Right lobe of liver (tissue), 4 donors: ENCODE measurements at regions not wholly inside any gene's neighbourhood (a gene's known extent, or its start where the extent isn't known, plus 50 kb on each side); places are given as distances from the start of the nearest gene placed in this dataset.

Experiments
- CTCF ChIP-seq, 4 donors: fragments of 200-600 bp in 3 of 4; fragments of 450-650 bp in 1 of 4; IDR thresholded peaks; one replicate each; pipeline versions ENCODE4 v1.5.1 to v1.8.0; 2016 to 2022; ENCODE audit warnings: antibody characterized with exemption in 4 of 4, mild to moderate bottlenecking in 2 of 4
- POLR2A ChIP-seq: fragments of 450-650 bp; IDR thresholded peaks from one replicate; pipeline ENCODE4 v1.6.1; 2017; ENCODE audit warnings: antibody characterized with exemption, mild to moderate bottlenecking
- donor health status: DM: no; HTN: no; CAD: no.
- donor health status: DM: no; HTN: no; CAD: no.
- donor health status: DM: no; HTN: yes; CAD: no.

- TF ChIP-seq CTCF (IDR thresholded peaks at IDR 0.05) (no peak), POLR2A (no peak)
Observed at GRCh38 chr4:55269995-55270394, 76.0 kb upstream of the SRD5A3 start.
